ENCODE measurements at regions not wholly inside any gene's neighbourhood (a gene's known extent, or its start where the extent isn't known, plus 50 kb on each side); places are given as distances from the start of the nearest gene placed in this dataset.

DNA sequence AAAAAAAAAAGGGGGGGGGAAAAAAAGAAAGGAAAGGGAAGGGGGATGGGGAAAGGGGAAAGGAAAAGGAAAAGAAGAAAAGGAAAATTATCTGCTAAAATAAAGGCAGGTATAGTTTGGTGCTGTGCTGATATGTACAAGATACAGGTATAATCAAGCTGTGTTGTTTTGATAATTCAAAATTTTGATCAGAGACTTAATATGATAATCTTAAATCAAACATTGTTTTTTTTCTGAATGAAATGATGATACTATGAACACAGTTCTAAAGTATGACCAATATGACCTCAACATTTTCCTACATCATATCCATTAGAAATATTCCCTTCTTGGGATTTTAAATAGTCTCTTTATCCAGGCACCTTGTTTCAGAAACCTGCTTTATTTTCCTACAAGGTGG is 115.6 kb upstream of the TRPM3 start:
- Histone ChIP-seq H3K9me3 (no peaks in the 10 kb centered on the region), H3K4me1 (no peaks in the 10 kb centered on the region), H3K27me3 (no peaks in the 10 kb centered on the region), H3K27ac (no peak overlapping the region), H3K36me3 (no peaks in the 10 kb centered on the region), H3K4me3 (no peak overlapping the region)
- TF ChIP-seq POLR2A (IDR thresholded peaks at IDR 0.05): no peak
- TF ChIP-seq EP300 (IDR thresholded peaks at IDR 0.05): no peak
- TF ChIP-seq, protein P1, sequence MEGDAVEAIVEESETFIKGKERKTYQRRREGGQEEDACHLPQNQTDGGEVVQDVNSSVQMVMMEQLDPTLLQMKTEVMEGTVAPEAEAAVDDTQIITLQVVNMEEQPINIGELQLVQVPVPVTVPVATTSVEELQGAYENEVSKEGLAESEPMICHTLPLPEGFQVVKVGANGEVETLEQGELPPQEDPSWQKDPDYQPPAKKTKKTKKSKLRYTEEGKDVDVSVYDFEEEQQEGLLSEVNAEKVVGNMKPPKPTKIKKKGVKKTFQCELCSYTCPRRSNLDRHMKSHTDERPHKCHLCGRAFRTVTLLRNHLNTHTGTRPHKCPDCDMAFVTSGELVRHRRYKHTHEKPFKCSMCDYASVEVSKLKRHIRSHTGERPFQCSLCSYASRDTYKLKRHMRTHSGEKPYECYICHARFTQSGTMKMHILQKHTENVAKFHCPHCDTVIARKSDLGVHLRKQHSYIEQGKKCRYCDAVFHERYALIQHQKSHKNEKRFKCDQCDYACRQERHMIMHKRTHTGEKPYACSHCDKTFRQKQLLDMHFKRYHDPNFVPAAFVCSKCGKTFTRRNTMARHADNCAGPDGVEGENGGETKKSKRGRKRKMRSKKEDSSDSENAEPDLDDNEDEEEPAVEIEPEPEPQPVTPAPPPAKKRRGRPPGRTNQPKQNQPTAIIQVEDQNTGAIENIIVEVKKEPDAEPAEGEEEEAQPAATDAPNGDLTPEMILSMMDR (IDR thresholded peaks at IDR 0.05): no peak
- TF ChIP-seq POLR2AphosphoS5 (IDR thresholded peaks at IDR 0.05): no peak
- DNase-seq (no peak), ATAC-seq (ENCODE audit: low FRiP score in 2 of 2) (no peak)

DNA sequence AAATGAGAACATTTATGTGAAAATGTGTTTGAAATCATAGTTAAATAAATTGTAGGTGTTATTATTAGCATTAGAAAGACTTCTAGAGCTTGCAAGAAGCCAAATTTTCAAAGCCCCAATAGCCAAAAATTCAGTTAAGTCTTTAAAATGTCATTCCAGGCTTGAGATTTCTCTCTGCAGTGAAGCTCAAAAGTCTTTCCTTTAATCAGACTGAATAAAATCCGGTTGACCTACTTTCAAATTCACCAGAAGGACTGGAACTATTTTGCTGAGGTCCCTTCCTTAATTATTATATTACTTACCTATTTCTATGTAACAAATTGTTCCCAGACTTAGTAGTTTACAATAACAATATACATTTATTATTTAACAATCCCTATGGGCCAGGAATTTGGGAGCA is 112.2 kb upstream of the TRPM3 start:
- Histone ChIP-seq H3K27ac (no peak overlapping the region), H3K36me3 (no peaks in the 10 kb centered on the region), H3K4me1 (no peaks in the 10 kb centered on the region), H3K27me3 (no peaks in the 10 kb centered on the region), H3K4me3 (no peak overlapping the region), H3K9me3 (no peaks in the 10 kb centered on the region)
- ATAC-seq (ENCODE audit: low FRiP score in 2 of 2) (no peak), DNase-seq (no peak)
- WGBS, 2 donors: 87 to 88% methylated on average over 1 of the region's 1 CpG
- TF ChIP-seq POLR2A (IDR thresholded peaks at IDR 0.05): no peak
- TF ChIP-seq, protein P1 (IDR thresholded peaks at IDR 0.05): no peak
- TF ChIP-seq POLR2AphosphoS5 (IDR thresholded peaks at IDR 0.05): no peak
- no peak for TF ChIP-seq EP300 (IDR thresholded peaks at IDR 0.05)

DNA sequence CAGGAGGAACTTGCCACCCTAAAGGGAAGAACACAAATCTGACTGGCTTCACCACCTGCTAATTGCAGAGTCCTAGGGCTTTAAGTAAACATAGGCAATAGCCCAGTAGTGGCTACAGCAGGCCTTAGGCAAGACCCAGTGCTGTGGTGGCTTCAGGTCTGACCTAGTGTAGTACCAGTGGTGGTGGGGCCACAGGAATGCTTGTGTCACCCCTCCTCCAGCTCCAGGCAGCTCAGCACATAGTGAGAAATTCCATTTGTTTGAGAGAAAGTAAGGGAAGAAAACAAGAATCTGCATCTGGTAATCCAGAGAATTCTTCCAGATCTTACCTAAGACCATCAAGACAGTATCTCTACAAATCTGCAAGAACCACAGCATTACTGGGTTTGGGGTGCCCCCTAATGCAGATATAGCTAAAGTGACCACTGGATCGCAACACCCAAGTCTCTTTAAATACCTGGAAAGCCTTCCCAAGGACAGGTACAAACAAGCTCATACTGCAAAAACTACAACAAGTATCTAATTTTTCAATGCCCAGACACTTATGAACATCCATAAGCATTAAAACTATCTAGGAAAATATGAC is 102.6 kb upstream of the TRPM3 start:
- Histone ChIP-seq H3K27me3 (no peaks in the 10 kb centered on the region), H3K4me1 (no peaks in the 10 kb centered on the region), H3K27ac (no peak overlapping the region), H3K36me3 (no peaks in the 10 kb centered on the region), H3K9me3 (no peaks in the 10 kb centered on the region), H3K4me3 (no peak overlapping the region)
- no peak for TF ChIP-seq POLR2AphosphoS5 (IDR thresholded peaks at IDR 0.05)
- TF ChIP-seq POLR2A (IDR thresholded peaks at IDR 0.05): no peak
- no peak for TF ChIP-seq EP300 (IDR thresholded peaks at IDR 0.05)
- TF ChIP-seq, protein P1 (IDR thresholded peaks at IDR 0.05): no peak
- ATAC-seq (ENCODE audit: low FRiP score in 2 of 2) (no peak), DNase-seq (no peak)
- WGBS, 2 donors: 90 to 100% methylated on average over 1 of the region's 1 CpG

DNA sequence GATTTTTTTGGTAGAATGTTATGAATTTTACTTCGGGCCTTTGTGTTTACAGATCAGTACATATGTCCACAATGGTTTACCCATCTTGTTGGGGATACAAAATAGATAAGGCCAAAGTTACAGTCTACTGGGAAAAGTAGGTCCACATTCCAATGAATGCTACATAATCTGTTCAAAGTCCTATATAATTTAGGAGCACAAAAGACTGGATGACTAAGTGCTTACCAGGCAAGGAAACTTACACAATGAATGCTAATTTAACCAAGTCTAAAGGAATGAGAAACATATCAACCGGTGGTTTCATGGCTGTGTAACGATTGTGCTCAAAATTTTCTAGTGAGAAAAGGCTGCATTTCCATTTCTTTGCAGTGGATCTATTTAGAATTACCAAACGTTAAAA is 97.4 kb upstream of the TRPM3 start:
- Histone ChIP-seq H3K9me3 (peaks cover 1 to 9% (median 3%) of the 10 kb centered on the region in 4 donors), H3K36me3 (no peaks in the 10 kb centered on the region), H3K27ac (no peak overlapping the region), H3K27me3 (no peaks in the 10 kb centered on the region), H3K4me1 (no peaks in the 10 kb centered on the region), H3K4me3 (no peak overlapping the region)
- WGBS, 2 donors: 69 to 80% methylated on average over 4 of the region's 4 CpGs
- ATAC-seq (ENCODE audit: low FRiP score in 2 of 2) (no peak), DNase-seq (no peak)
- TF ChIP-seq POLR2AphosphoS5 (IDR thresholded peaks at IDR 0.05) (no peak), POLR2A (IDR thresholded peaks at IDR 0.05) (no peak), EP300 (IDR thresholded peaks at IDR 0.05) (no peak)
- TF ChIP-seq, protein P1 (IDR thresholded peaks at IDR 0.05): no peak

DNA sequence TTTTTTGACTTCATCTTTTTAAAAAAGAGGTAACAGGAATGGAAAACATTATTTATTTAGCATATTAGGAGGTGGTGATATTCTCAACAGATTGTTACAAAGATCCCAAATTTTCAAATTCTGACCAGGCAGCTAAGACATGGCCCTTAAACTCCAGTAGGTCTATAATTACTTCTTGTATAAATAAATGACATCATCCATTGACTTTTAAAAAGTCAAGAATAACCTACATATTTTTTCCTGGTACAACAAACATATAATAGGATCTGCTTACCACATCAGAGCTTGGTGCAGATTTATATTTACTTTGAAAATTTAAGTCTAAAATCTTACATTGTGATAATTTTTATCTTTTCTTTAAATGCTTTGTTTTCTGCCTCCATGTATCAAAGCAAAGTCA is 92.2 kb upstream of the TRPM3 start:
- TF ChIP-seq, protein P1 (IDR thresholded peaks at IDR 0.05): no peak
- TF ChIP-seq EP300 (IDR thresholded peaks at IDR 0.05): no peak
- TF ChIP-seq POLR2AphosphoS5 (IDR thresholded peaks at IDR 0.05): no peak
- no peak for TF ChIP-seq POLR2A (IDR thresholded peaks at IDR 0.05)
- Histone ChIP-seq H3K36me3 (no peaks in the 10 kb centered on the region), H3K9me3 (peaks cover 2 to 9% (median 4%) of the 10 kb centered on the region in 4 donors), H3K4me1 (no peaks in the 10 kb centered on the region), H3K27ac (no peak overlapping the region), H3K27me3 (no peaks in the 10 kb centered on the region), H3K4me3 (no peak overlapping the region)
- no peak for DNase-seq
- no peak for ATAC-seq (ENCODE audit: low FRiP score in 2 of 2)
